Neural progenitor cell (in vitro differentiated cells): ENCODE measurements at regions not wholly inside any gene's neighbourhood (a gene's known extent, or its start where the extent isn't known, plus 50 kb on each side); places are given as distances from the start of the nearest gene placed in this dataset.

ENCODE experiments used
- EZH2 ChIP-seq: fragments of 200-600 bp; sonication (generic); IDR thresholded peaks from 2 replicates; pipeline ENCODE4 v1.6.1; 2017; ENCODE audit warnings: antibody characterized with exemption, mild to moderate bottlenecking, moderate library complexity
- EZH2phosphoT487 ChIP-seq: fragments of 200-600 bp; sonication (generic); IDR thresholded peaks from 2 replicates; pipeline ENCODE4 v1.6.1; 2017; ENCODE audit warnings: antibody characterized with exemption
- TF ChIP-seq, protein P1 (sequence below): fragments of 200-600 bp; sonication (generic); IDR thresholded peaks from 2 replicates; pipeline ENCODE4 v1.5.1; 2017; ENCODE audit warnings: antibody characterized with exemption, mild to moderate bottlenecking

DNA sequence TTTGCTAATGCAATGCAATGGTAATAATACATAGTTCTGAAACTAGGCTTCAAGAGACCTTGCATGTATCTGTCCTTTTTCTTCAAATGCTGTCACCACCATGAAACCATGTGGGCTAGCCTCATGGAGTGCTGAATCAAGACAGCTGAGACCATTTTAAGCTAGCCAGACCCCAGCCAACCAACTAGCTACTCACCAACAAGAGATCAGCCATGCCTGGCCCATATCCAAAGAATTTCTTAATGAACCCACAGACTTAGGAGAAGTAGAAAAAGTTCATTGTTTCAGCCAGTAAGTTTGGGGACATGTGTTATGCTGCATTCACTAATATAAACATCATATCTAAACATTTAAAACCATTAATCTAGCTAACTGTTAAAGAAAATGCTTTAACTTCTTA, 139.8 kb upstream of the EDIL3 start:
- TF ChIP-seq, protein P1, sequence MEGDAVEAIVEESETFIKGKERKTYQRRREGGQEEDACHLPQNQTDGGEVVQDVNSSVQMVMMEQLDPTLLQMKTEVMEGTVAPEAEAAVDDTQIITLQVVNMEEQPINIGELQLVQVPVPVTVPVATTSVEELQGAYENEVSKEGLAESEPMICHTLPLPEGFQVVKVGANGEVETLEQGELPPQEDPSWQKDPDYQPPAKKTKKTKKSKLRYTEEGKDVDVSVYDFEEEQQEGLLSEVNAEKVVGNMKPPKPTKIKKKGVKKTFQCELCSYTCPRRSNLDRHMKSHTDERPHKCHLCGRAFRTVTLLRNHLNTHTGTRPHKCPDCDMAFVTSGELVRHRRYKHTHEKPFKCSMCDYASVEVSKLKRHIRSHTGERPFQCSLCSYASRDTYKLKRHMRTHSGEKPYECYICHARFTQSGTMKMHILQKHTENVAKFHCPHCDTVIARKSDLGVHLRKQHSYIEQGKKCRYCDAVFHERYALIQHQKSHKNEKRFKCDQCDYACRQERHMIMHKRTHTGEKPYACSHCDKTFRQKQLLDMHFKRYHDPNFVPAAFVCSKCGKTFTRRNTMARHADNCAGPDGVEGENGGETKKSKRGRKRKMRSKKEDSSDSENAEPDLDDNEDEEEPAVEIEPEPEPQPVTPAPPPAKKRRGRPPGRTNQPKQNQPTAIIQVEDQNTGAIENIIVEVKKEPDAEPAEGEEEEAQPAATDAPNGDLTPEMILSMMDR, result no peak
- TF ChIP-seq EZH2phosphoT487, result no peak
- no peak for TF ChIP-seq EZH2
